ENCODE measurements at regions not wholly inside any gene's neighbourhood (a gene's known extent, or its start where the extent isn't known, plus 50 kb on each side); places are given as distances from the start of the nearest gene placed in this dataset.
"Not testable (repeated sequence)": the region's sequence is repeated elsewhere in the genome, so short reads cannot be mapped to it uniquely, and the experiment has no call there.

DNA sequence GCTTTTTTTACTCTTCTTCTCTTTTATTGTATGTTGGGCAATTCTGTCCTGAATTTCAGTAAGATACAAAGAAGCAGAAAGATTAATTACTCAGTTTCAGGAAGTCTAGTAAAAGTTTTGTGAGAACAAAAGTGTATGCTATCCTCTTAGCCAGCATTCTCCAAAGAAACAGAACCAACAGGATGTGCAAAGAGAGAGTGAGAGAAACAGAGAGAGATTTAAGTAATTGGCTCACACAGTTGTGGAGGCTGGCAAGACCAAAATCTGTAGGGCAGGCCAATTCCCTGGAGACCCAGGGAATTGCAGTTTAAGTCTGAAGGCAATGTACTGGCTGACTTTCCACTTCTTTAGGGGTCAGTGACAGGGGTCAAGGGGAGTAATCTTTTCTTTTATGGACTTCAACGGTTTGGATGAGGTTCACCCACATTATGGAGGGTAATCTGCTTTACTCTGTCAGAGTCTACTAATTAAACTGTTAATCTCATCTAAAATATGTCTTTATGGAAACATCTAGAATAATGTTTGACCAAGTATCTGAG lies 59.2 kb upstream of the SLC39A8 start:
- intact Hi-C loops (cut with DNase I) = no loop called here
- no peaks in the 10 kb centered on the region for H3K9me3 ChIP-seq
- no peak overlapping the region for H3K4me3 ChIP-seq
- no peaks in the 10 kb centered on the region for H3K4me1 ChIP-seq (replicated peaks)
- no peaks in the 10 kb centered on the region for H3K36me3 ChIP-seq
- TF ChIP-seq POLR2AphosphoS5 (IDR thresholded peaks at IDR 0.05) = peak; percentile 21
- TF ChIP-seq, protein P1, sequence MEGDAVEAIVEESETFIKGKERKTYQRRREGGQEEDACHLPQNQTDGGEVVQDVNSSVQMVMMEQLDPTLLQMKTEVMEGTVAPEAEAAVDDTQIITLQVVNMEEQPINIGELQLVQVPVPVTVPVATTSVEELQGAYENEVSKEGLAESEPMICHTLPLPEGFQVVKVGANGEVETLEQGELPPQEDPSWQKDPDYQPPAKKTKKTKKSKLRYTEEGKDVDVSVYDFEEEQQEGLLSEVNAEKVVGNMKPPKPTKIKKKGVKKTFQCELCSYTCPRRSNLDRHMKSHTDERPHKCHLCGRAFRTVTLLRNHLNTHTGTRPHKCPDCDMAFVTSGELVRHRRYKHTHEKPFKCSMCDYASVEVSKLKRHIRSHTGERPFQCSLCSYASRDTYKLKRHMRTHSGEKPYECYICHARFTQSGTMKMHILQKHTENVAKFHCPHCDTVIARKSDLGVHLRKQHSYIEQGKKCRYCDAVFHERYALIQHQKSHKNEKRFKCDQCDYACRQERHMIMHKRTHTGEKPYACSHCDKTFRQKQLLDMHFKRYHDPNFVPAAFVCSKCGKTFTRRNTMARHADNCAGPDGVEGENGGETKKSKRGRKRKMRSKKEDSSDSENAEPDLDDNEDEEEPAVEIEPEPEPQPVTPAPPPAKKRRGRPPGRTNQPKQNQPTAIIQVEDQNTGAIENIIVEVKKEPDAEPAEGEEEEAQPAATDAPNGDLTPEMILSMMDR (IDR thresholded peaks at IDR 0.05) = no peak
- TF ChIP-seq POLR2A (IDR thresholded peaks at IDR 0.05) = no peak
- no peak overlapping the region for H3K27ac ChIP-seq
- peak; percentile 14 for DNase-seq (ENCODE audit: low spot score)
- H3K27me3 ChIP-seq (replicated peaks; ENCODE audit: insufficient read depth) = no peaks in the 10 kb centered on the region
- 17% methylated on average over 1 of the region's 1 CpG for WGBS

DNA sequence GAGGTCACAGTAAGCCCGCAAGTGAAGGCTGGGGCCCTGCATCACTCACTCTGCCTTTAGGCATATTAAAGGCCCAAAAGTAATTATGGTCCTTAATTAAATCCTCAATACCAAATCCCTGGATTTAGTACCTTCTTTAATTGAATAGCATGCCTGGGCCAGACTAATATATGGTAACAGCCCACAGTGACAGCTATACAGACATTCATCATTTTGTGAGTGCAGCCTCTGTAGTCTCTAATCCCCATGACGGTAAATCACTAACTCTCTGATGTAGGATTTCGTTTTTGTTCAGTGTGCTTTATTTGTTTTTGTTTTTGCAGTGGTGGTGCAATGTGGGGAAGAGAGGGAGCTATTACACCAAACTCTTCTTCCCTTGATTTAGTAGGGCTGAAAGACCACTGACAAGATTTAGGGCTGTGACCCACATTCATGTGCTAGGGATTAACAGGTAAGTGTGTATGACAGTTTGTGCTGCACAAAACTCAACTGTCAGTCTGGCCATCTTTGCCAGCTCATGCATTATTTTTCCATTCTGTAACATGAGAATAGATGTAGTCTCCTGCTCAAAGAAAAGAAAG lies 60.6 kb upstream of the SLC39A8 start:
- no peak overlapping the region for H3K27ac ChIP-seq
- 45% methylated on average over 3 of the region's 3 CpGs for WGBS
- intact Hi-C loops (cut with DNase I) = no loop called here
- no peaks in the 10 kb centered on the region for H3K4me1 ChIP-seq (replicated peaks)
- no peaks in the 10 kb centered on the region for H3K36me3 ChIP-seq
- DNase-seq (ENCODE audit: low spot score) = no peak
- no peak overlapping the region for H3K4me3 ChIP-seq
- H3K9me3 ChIP-seq = no peaks in the 10 kb centered on the region
- TF ChIP-seq POLR2A (IDR thresholded peaks at IDR 0.05) = no peak
- TF ChIP-seq, protein P1 (IDR thresholded peaks at IDR 0.05) = no peak
- TF ChIP-seq POLR2AphosphoS5 (IDR thresholded peaks at IDR 0.05) = no peak
- no peaks in the 10 kb centered on the region for H3K27me3 ChIP-seq (replicated peaks; ENCODE audit: insufficient read depth)

DNA sequence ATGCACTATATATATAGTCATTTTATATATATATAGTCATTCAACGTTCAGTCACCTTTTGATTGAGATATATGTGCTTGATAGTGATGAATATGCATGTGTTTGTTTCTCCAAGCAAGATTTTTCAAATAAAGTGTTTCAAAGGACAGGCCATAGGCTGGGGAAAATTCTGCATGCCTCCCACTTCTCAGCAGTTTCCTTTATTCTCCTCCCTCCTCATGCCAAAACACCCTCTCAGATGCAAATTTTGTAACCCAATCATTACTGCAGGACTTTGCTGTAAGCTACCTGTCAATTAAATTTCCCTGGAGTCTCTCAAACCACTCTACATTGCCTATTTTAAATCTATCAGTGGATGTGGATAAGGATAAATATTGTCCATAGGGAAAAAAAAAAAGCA lies 65.6 kb upstream of the SLC39A8 start:
- 97% methylated on average over 1 of the region's 1 CpG for WGBS
- intact Hi-C loops (cut with DNase I) = not testable (repeated sequence)

DNA sequence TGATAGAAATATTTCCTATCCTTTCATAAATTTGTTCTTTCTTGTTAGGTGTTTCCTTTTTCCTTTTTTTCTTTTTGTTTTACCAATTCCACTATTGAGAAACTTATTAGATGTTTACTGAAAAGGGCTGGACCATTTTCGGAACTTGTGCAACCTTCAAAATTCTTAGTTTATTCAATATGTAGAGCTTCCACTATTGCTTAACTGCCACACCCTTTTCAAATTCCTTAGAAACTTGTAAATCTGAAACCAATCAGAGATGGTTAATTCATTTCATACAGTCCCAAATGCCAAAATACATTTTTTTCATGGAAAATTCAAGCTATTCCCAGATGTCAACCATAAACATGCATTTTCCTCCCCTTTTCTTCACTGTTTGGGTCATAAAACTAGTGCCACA lies 66.1 kb upstream of the SLC39A8 start:
- H3K9me3 ChIP-seq = no peaks in the 10 kb centered on the region
- no peak for DNase-seq (ENCODE audit: low spot score)
- TF ChIP-seq POLR2A (IDR thresholded peaks at IDR 0.05) (no peak), POLR2AphosphoS5 (IDR thresholded peaks at IDR 0.05) (no peak)
- TF ChIP-seq, protein P1 (IDR thresholded peaks at IDR 0.05) = no peak
- no peaks in the 10 kb centered on the region for H3K27me3 ChIP-seq (replicated peaks; ENCODE audit: insufficient read depth)
- no peaks in the 10 kb centered on the region for H3K4me1 ChIP-seq (replicated peaks)
- 84% methylated on average over 1 of the region's 1 CpG for WGBS
- H3K27ac ChIP-seq = no peak overlapping the region
- H3K36me3 ChIP-seq = no peaks in the 10 kb centered on the region
- intact Hi-C loops (cut with DNase I) = no loop called here
- no peak overlapping the region for H3K4me3 ChIP-seq

More for the DNA sequence above, 65.6 kb upstream of the SLC39A8 start:
- H3K4me3 ChIP-seq; H3K27ac ChIP-seq; DNase-seq (ENCODE audit: low spot score); H3K4me1 ChIP-seq (replicated peaks); H3K9me3 ChIP-seq; H3K36me3 ChIP-seq; H3K27me3 ChIP-seq (replicated peaks; ENCODE audit: insufficient read depth): not testable (repeated sequence)

DNA sequence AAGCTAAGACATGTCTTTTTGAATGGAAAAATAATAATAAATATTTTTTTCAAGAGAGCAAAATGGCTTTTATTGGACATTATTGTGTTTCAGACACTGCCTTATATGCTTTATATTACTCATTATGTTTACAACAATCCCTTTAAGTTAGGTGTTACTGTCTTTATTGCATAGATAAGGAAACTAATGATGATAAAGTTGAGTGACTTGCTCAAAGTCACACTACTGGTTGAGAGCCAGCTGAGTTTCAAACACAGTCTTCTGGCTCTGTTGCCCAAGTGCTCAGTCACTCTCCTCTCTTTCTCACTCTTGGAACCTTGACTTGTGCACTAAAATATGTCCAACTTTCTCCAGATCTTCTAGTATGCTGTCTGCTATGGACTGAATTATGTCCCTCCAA lies 71.5 kb upstream of the SLC39A8 start:
- no peaks in the 10 kb centered on the region for H3K4me1 ChIP-seq (replicated peaks)
- H3K36me3 ChIP-seq = no peaks in the 10 kb centered on the region
- DNase-seq (ENCODE audit: low spot score) = no peak
- TF ChIP-seq, protein P1 (IDR thresholded peaks at IDR 0.05) = no peak
- TF ChIP-seq POLR2AphosphoS5 (IDR thresholded peaks at IDR 0.05) = no peak
- no peak for TF ChIP-seq POLR2A (IDR thresholded peaks at IDR 0.05)
- no peak overlapping the region for H3K27ac ChIP-seq
- intact Hi-C loops (cut with DNase I) = no loop called here
- H3K9me3 ChIP-seq = no peaks in the 10 kb centered on the region
- H3K4me3 ChIP-seq = no peak overlapping the region
- H3K27me3 ChIP-seq (replicated peaks; ENCODE audit: insufficient read depth) = no peaks in the 10 kb centered on the region

Measured in prostate gland (tissue), 2 donors.